GM18861 (cell line): ENCODE measurements at regions not wholly inside any gene's neighbourhood (a gene's known extent, or its start where the extent isn't known, plus 50 kb on each side); places are given as distances from the start of the nearest gene placed in this dataset.
"Not testable (repeated sequence)": the region's sequence is repeated elsewhere in the genome, so short reads cannot be mapped to it uniquely, and the experiment has no call there.

Source experiments
- ATAC-seq: cut with Tn5 transposase; IDR thresholded peaks from one replicate; pipeline ENCODE4 v1.9.1; 2021; ENCODE audit not compliant: unreplicated experiment

GRCh38 chr2:89537862-89538261, 846.4 kb downstream of the RPIA start:
- ATAC-seq, result not testable (repeated sequence)

- ATAC-seq, result not testable (repeated sequence)
Measured at GRCh38 chr2:89544110-89544509, 852.6 kb downstream of the RPIA start.

GRCh38 chr2:89579154-89579553, 887.7 kb downstream of the RPIA start:
- ATAC-seq, result not testable (repeated sequence)

- not testable (repeated sequence) for ATAC-seq
Measured at GRCh38 chr2:89582816-89583215, 891.3 kb downstream of the RPIA start.

DNA sequence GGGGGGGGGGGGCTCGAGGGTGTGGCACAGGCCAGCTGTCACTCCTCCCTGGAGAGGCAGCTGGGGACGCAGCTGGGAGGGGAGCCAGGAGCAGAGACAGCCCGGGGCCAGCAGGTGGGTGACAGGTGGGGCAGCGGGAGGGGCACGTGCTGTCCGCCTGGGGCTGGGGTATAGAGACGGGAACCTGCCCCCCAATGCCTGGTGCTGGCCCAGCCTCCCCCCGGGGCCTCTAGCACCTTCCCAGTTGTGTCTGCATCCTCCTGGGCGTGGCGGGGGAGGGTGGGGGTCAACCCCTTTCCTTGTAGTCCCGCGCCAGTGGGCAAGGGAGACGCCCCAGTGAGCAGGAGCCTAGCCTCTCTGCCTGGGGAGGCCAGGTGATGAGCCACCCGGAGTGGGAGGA, 892.6 kb downstream of the RPIA start:
- ATAC-seq, result not testable (repeated sequence)

DNA sequence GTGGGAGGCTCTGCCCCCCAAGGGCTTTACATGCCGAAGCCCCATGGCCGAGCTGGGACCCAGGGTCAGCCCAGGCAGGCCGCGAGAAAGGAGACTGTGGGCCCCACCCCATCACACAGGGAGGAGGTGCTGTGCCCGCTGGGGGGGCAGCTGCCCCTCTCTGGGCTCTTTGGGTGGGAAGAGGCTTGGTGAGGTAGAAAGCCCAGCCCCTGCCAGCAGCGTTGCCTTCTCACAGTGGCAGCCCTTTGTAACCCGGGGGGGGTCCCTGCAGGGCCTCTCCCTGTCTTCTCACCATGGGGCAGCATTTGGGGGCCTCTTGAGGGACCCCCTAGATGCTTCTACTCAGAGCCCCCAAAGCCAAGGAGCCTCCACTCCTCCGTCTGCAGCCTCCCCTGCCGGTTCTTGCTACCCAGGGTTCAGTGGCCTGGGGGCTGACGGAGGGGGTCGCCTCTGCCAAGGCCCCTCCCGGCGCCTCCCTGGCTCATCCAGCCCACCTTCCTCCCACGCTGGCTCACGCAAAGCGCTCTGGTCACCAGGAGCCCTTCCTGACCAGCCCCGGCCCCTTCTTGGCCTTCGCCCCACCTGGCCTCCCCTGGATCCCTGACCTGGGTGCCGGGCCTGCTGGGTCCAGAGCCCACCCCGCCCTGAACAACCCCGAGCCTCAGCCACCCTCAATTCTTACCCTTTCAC, 893.5 kb downstream of the RPIA start:
- ATAC-seq, result not testable (repeated sequence)

GRCh38 chr2:89585558-89585920, 894.1 kb downstream of the RPIA start:
- ATAC-seq, result peak; percentile 84

DNA sequence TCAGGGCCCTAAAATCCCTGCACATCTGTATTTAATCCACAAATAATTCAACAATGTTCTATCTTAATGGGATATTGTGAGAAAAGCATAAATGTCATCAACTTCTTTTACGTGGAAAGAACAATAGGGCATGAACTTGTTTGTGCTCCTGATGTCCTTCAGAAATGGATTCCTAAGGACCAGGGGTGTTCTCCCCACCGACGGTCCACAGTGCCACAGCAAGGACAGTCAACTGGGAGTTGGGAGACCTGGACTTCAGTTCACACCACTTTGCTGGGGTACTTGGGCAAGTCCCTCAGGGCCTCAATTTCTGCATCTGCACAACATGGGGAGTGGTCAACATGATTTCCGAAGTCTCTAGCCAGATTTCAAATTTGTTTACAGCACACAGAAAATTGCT, 908.4 kb downstream of the RPIA start:
- ATAC-seq, result not testable (repeated sequence)

DNA sequence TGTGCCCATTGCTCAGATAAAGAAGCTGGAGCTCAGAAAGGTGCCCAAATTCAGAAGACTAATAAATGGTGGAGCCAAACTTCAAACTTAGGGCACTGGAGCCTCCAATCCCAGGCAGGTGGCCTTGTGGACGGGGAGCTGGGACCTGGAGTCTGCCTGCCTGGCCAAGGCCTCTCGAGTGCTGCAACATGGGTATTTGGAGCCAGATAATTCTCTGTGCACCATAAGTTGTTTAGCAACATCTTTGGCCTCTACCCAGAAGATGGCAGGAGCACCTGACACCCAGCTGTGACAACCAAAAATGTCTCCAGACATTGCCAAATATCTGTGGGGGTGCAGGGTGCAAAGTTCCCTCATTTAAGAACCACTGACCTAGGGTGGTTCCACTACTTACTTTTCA, 915.0 kb downstream of the RPIA start:
- ATAC-seq, result not testable (repeated sequence)

- not testable (repeated sequence) for ATAC-seq
Measured at GRCh38 chr2:89610207-89610926, 918.9 kb downstream of the RPIA start.

DNA sequence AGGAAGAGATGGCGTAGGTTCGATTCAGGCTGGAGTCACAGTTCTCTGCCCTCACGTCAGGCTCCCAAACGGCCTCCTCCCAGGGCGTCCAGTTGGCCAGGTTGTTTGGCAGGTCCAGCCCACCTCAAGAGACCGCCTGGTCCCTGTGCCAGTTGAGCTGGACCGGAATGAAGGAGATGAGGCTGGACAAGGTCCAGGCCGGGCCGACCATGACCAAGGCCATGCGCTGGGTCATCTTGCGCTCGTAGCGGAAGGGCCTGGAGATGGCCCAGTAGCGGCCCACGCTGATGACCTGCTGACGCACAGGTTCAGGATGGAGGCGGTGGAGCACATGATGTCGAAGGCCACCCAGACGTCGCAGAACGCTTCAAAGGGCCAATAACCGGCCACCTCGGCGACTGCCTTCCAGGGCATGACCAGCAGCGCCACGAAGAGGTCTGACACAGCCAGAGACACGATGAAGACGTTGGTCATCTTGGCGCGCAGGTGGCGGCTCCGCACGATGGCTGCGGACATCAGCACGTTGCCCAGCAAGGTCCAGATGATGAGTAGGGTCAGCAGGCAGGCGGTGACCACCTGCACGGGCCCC, 919.5 kb downstream of the RPIA start:
- not testable (repeated sequence) for ATAC-seq

GRCh38 chr2:89611710-89612109, 920.2 kb downstream of the RPIA start:
- ATAC-seq, result not testable (repeated sequence)

DNA sequence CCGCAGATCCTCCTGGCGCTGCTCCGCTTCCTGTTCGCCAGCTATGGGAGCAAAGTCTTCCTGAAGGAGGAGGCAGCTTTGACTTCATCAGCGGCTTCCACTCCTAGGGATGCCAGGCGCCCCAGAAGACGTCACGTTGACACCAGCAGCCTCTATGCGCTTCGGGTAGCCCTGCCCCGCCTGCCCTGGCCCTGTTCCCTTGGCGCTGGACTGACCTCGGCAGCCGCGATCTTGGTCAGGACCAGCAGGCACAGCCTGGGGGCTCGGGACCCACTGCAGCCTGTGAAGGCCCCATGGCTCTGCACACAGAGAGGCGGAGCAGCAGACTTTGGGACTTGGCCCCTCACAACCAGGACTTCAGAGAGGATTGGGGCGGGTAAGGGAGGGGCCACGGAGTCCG, 957.8 kb downstream of the RPIA start:
- not testable (repeated sequence) for ATAC-seq

DNA sequence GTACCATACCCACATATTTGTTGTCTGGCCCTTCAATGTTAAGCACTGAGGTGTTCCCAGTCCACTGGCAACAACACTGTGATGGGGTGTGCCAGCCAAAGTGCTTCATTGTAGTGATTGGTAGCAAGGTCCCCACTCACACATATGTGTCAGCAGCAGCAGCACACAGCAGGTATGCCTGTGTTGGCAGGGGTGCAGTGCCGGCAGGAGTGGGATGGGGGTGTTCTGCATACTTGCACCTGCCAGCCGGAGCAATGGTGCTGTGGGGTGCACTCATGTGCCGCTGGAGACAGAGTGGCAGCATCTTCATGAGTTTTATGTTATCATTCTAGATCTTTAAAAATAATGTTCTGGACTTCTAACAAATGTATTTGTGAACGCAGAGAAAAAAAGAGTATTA, 987.8 kb downstream of the RPIA start:
- not testable (repeated sequence) for ATAC-seq
